ENCODE measurements at regions not wholly inside any gene's neighbourhood (a gene's known extent, or its start where the extent isn't known, plus 50 kb on each side); places are given as distances from the start of the nearest gene placed in this dataset.

- no peak overlapping the region for H3K4me3 ChIP-seq (ENCODE audit: low read depth, low read length)
- no peak for TF ChIP-seq CTCF (IDR thresholded peaks at IDR 0.05; ENCODE audit: insufficient read depth, low read depth, low read length, missing control alignments)
- no peak for DNase-seq (ENCODE audit: low read depth)
Observed at GRCh38 chr1:56149761-56150160, 429.6 kb downstream of the PLPP3 start.

- H3K4me3 ChIP-seq (ENCODE audit: low read depth, low read length) = no peak overlapping the region
- TF ChIP-seq CTCF (IDR thresholded peaks at IDR 0.05; ENCODE audit: insufficient read depth, low read depth, low read length, missing control alignments) = no peak
- DNase-seq (ENCODE audit: low read depth) = no peak
Observed at GRCh38 chr1:56148326-56149193, 430.8 kb downstream of the PLPP3 start.

- no peak for DNase-seq (ENCODE audit: low read depth)
- no peak overlapping the region for H3K4me3 ChIP-seq (ENCODE audit: low read depth, low read length)
Observed at GRCh38 chr1:56147459-56147858, 431.9 kb downstream of the PLPP3 start.

GRCh38 chr1:56147034-56147433, 432.3 kb downstream of the PLPP3 start:
- no peak overlapping the region for H3K4me3 ChIP-seq (ENCODE audit: low read depth, low read length)
- DNase-seq (ENCODE audit: low read depth) = no peak
- no peak for TF ChIP-seq CTCF (IDR thresholded peaks at IDR 0.05; ENCODE audit: insufficient read depth, low read depth, low read length, missing control alignments)

More at GRCh38 chr1:56147459-56147858, 431.9 kb downstream of the PLPP3 start:
- TF ChIP-seq CTCF (IDR thresholded peaks at IDR 0.05; ENCODE audit: insufficient read depth, low read depth, low read length, missing control alignments) = no peak

GRCh38 chr1:56146449-56146848, 432.9 kb downstream of the PLPP3 start:
- no peak for DNase-seq (ENCODE audit: low read depth)
- TF ChIP-seq CTCF (IDR thresholded peaks at IDR 0.05; ENCODE audit: insufficient read depth, low read depth, low read length, missing control alignments) = no peak

GRCh38 chr1:56145581-56145980, 433.8 kb downstream of the PLPP3 start:
- no peak for TF ChIP-seq CTCF (IDR thresholded peaks at IDR 0.05; ENCODE audit: insufficient read depth, low read depth, low read length, missing control alignments)
- H3K4me3 ChIP-seq (ENCODE audit: low read depth, low read length) = no peak overlapping the region
- DNase-seq (ENCODE audit: low read depth) = no peak

More at GRCh38 chr1:56146449-56146848, 432.9 kb downstream of the PLPP3 start:
- H3K4me3 ChIP-seq (ENCODE audit: low read depth, low read length) = no peak overlapping the region
